COLO668 (cell line): ENCODE measurements at regions not wholly inside any gene's neighbourhood (a gene's known extent, or its start where the extent isn't known, plus 50 kb on each side); places are given as distances from the start of the nearest gene placed in this dataset.

Experiments used
- DNase-seq: peaks from one replicate; lab custom pipeline; 2025; ENCODE audit not compliant: unreplicated experiment; lab: John Stamatoyannopoulos, UW

DNA sequence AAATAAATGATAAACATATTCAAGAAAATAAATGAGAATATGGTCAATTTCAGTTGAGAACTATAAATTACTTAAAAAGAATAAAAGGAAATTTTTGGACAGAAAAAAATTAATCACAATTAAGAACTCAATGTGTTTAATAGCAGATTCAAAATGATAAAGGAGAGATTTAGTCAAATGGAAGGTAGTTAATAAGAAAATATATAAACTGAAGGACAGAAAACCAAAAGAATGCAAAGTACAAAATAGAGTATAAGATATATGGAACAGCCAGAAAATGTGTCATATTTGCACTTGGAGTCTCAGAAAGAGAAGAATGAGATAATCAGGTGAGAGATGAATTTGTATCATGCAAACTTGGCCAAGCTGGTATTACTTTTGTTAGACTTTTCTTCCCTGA is 201.8 kb upstream of the ARID1B start:
- no peak for DNase-seq

DNA sequence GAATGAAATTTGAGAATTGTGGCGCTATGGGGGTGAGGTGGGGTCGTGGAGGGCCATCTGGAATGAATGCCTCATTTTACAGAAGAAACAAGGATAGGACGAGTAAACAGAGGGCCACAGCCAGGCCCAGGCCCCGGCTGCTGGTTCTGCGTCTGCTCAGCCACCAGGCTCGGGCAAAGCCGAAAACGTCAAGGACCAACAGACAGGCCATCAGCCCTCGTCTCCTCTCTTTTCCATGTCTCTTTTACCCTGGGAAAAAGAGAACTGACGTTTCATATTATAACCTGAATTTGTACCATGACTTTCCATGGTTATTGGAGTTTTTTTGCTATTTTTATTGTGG is 212.4 kb upstream of the ARID1B start:
- no peak for DNase-seq

DNA sequence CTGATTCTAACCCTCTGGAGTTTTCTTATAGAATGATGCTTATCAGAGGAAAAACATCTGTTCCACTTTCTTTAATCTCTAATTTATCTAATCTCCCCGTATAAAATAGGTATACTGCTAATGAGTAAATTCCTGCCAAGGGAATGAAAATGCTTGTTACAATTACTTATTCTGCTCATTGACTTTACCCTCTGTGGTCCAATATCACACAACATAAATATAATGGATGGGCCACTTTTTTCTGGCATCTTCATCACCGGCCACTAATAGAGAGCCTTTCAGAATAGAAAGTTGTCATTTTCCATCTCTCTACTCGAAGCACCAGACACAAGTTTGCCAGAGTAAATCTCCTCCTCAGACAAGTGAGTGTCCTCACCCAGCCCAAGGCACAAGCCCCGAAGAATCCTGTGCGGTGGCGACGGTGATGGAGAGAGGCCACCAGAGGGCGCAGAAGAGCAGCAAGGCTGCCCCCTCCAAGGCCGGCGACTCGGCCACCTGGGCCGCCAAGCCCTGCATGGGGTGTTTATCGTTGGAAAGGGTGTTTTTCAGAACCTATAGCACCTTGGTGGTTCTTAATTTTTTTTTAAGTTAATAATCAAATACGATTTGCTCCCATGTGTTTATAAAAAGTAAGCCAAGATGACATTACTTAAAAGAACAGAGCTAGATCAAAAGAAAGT is 212.9 kb upstream of the ARID1B start:
- peak; percentile 73 for DNase-seq

DNA sequence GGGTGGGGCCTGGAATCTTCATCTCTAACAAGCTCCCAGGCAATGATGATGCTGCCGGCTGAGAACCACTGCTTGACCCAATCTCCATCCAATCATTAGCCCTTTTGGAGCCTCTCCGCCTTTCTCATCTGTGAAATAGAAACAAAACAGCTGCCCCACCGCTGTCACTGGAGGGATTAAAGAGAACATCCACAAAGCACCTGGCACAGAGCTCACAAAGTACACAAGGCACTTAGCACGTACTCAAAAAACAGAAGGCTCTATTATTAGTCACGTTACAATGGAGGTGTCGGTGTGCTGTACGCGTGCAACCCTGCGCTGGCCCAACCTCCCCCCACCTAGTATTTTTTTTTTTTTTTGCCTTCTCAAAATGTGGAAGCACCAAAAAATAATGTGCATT is 213.5 kb upstream of the ARID1B start:
- DNase-seq: peak; percentile 80

GRCh38 chr6:156562636-156563035 is 214.5 kb upstream of the ARID1B start:
- no peak for DNase-seq

DNA sequence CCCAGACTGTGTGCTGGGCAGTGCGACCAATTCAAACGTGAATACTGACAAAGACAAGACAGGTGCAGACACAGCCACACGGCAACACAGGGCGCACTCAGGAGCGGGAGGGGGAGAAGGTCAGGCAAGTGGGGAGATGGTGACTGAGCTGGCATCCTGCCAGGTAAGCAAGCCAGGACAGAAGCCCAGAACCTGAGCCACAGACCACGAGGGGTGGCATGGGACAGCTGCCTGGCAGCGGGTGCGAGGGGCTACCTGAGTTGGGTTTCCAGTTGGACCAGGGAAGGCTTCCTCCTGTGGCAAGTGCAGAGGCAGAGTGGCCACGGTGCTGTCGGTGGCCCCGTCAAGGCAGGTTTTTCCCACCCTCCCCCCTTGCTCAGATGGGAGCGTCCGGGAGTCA is 215.2 kb upstream of the ARID1B start:
- DNase-seq: peak; percentile 39

- DNase-seq: no peak
These were observed 216.7 kb upstream of the ARID1B start for GRCh38 chr6:156560476-156560875.

DNA sequence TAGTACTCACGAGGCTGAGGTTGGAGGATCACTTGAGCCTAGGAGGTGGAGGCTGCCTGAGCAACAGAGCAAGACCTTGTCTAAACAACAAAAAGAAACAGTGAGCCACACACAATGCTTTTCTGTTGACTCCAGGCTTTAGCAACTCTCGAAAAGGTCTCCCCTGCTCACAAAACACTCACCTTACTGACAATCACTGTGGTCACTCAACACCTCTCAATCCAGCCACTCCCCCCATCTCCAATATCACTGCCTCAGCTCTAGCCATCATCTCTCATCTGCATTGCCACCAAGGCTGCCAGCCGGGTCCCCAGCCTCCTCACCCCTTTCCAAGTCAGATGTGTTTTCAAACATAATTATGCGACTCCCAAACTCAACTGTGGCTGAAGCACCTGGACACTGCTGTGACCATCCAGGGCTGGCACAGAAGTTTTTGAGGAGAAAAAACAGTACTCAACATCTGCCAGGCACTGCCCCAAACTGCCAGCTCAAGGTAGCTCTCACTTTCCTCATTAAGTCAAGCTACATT is 218.0 kb upstream of the ARID1B start:
- DNase-seq: peak; percentile 15

- DNase-seq: no peak
These were observed 219.3 kb upstream of the ARID1B start for GRCh38 chr6:156557911-156558259.

DNA sequence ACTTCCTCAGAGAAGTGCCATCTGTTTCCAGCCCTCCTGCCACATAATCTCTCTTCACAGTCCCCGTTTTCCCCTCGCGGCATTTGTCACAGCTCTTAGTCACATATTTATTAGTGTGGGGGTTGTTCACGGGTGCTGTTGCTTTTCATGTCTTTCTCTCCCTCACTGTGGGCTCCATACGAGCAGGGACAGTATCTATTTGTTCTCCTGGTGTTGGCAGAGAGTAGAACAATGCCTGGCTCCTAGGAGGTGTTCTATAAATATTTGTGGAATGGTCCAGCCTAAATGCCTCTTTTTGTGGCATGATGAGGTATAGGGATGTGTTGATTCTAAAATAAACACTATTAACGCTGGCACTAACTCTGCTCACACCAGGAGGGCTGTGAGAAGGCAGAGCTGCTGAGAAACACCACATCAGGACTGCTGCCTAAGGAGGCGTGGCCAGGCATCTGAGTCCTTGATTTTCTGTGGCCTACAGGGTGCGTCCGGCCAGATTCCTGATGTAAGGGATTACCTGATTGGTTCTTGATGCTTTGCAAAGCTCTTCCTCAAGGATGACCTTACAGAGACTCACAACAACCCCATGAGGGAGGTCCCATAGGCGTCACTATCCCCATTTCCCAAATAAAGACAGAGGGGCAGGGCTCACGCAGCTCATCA is 219.8 kb upstream of the ARID1B start:
- peak; percentile 90 for DNase-seq

GRCh38 chr6:156556811-156557210 is 220.4 kb upstream of the ARID1B start:
- DNase-seq: peak; percentile 53

GRCh38 chr6:156555116-156555515 is 222.1 kb upstream of the ARID1B start:
- DNase-seq: no peak

- no peak for DNase-seq
These were observed 223.0 kb upstream of the ARID1B start for GRCh38 chr6:156554160-156554559.

GRCh38 chr6:156552849-156553248 is 224.3 kb upstream of the ARID1B start:
- no peak for DNase-seq

GRCh38 chr6:156550949-156551348 is 226.2 kb upstream of the ARID1B start:
- no peak for DNase-seq

GRCh38 chr6:156545931-156546330 is 231.2 kb upstream of the ARID1B start:
- DNase-seq: no peak

DNA sequence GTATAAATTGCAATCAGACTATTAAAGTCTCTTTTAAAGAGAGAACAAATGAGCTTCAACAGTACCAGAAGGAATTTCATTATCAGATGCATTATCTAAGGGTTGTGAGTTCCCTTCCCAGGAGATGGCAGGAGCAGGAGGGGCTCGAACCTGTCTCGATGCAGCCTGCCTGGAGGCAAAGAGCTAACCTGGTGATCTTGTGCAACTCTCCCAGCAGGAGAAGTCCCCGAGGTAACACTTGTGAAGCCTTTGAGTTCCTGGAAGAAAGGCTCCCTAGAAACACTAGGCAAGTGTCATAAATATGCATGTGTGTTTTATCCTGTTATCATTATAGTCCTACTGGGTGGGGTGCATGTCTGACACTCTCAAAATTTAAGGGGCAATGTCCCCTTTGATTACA is 232.2 kb upstream of the ARID1B start:
- no peak for DNase-seq

DNA sequence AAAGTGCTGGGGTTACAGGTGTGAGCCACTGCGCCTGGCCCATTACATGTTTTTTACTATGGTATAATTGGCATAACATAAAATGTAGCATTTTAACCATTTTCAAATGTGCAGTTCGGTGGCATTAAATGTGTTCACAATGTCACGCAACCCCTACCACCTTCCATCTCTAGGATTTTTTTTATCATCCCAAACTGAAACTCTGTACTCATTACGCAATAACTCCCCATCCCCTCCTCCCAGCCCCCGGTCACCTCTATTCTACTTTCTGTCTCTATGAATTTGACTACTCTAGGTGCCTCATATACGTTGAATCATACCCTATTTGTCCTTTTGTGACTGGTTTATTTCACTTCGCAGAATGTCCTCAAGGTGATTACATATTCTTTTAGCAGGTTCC is 233.1 kb upstream of the ARID1B start:
- no peak for DNase-seq

DNA sequence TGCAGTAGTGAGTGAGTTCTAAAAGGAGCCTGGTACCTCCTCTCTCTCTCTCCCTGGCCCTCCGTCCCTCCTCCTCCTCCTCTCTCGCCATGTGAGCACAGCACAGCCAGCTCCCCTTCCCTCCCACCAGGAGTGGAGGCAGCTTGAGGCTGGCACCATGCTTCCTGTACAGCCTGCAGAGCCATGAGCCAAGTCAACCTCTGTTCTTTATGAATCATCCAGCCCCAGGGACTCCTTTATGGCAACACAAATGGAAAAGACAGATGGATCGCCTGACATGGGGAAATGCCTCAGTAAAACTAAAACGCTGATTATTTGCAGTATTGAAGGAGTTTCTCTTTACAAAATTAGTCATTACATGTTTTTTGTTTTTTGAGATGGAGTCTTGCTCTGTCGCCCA is 233.7 kb upstream of the ARID1B start:
- DNase-seq: no peak

- DNase-seq: no peak
These were observed 238.1 kb upstream of the ARID1B start for GRCh38 chr6:156538875-156539660.

GRCh38 chr6:156534594-156534993 is 242.6 kb upstream of the ARID1B start:
- DNase-seq: no peak

- DNase-seq: no peak
These were observed 243.2 kb upstream of the ARID1B start for GRCh38 chr6:156533872-156534524.
